Skeletal muscle tissue (tissue), 3 donors: ENCODE measurements at regions not wholly inside any gene's neighbourhood (a gene's known extent, or its start where the extent isn't known, plus 50 kb on each side); places are given as distances from the start of the nearest gene placed in this dataset.
"Not testable (repeated sequence)": the region's sequence is repeated elsewhere in the genome, so short reads cannot be mapped to it uniquely, and the experiment has no call there.

Source experiments
- H3K27ac ChIP-seq: one replicate; pipeline ENCODE4 v1.7.0; 2013; ENCODE audit warnings: mild to moderate bottlenecking, low read depth, low read length, inconsistent platforms
- H3K27me3 ChIP-seq, 3 donors: one replicate each; pipeline ENCODE4 v1.7.0; 2013; ENCODE audit warnings: low read length in 3 of 3; ENCODE audit not compliant: control insufficient read depth in 3 of 3, insufficient read depth in 3 of 3
- H3K36me3 ChIP-seq, 3 donors: one replicate each; pipeline ENCODE4 v1.7.0; 2013; ENCODE audit warnings: low read length in 3 of 3; ENCODE audit not compliant: control insufficient read depth in 3 of 3, insufficient read depth in 3 of 3
- H3K4me1 ChIP-seq, 3 donors: one replicate each; pipeline ENCODE4 v1.7.0; 2013; ENCODE audit warnings: low read length in 3 of 3, mild to moderate bottlenecking in 3 of 3; ENCODE audit not compliant: control insufficient read depth in 3 of 3, insufficient read depth in 3 of 3
- H3K4me3 ChIP-seq, 3 donors: one replicate each; pipeline ENCODE4 v1.7.0; 2013; ENCODE audit warnings: low read length in 3 of 3
- H3K9ac ChIP-seq, 3 donors: one replicate each; pipeline ENCODE4 v1.7.0; 2013; ENCODE audit warnings: low read length in 3 of 3, mild to moderate bottlenecking in 3 of 3, moderate library complexity in 2 of 3, low read depth in 1 of 3
- H3K9me3 ChIP-seq, 3 donors: one replicate each; pipeline ENCODE4 v1.7.0; 2013; ENCODE audit warnings: low read length in 3 of 3; ENCODE audit not compliant: control insufficient read depth in 3 of 3
- donor health status: Osteomylitis.

- Histone ChIP-seq H3K27ac (no peak overlapping the region), H3K36me3 (no peaks in the 10 kb centered on the region), H3K27me3 (no peaks in the 10 kb centered on the region), H3K9me3 (no peaks in the 10 kb centered on the region), H3K9ac (no peak overlapping the region), H3K4me3 (no peak overlapping the region), H3K4me1 (peaks cover 0 to 9% (median 5%) of the 10 kb centered on the region in 3 donors)
Measured at GRCh38 chr7:65746398-65746669, 126.5 kb upstream of the VKORC1L1 start.

DNA sequence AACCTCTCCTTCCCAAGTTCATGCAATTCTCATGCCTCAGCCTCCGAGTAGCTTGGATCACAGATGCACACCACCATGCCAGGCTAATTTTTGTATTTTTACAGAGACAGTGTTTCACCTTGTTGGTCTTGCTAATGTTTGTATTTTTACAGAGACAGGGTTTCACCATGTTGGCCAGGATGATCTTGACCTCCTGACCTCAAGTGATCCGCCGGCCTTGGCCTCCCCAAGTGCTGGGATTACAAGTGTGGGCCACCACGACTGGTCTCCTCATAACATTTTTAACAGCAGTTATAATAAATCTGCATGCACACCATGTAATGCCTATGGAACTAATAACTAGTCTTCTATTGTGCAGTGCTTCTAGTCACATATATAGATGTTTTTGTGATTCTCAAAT, 123.8 kb upstream of the VKORC1L1 start:
- no peak overlapping the region for H3K4me3 ChIP-seq
- H3K27me3 ChIP-seq = no peaks in the 10 kb centered on the region
- no peak overlapping the region for H3K9ac ChIP-seq
- no peaks in the 10 kb centered on the region for H3K36me3 ChIP-seq
- peaks cover 0 to 9% (median 8%) of the 10 kb centered on the region in 3 donors for H3K4me1 ChIP-seq
- H3K9me3 ChIP-seq = no peaks in the 10 kb centered on the region
- no peak overlapping the region for H3K27ac ChIP-seq

DNA sequence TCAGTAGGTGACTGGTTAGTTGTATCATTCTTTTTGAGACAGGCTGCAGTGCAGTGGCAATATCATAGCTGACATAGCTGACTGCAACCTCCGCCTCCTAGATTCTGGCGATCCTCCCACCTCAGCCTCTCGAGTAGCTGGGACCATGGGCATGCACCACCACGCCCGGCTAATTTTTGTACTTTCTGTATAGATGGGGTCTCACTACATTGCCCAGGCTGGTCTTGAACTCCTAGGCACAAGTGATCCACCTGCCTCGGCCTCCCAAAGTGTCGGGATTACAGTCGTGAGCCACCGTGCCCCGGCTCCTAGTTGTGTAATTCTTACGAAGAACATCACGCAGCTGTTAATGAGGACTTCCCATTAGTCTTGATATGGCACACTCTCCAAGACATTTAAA, 123.4 kb upstream of the VKORC1L1 start:
- H3K4me1 ChIP-seq = peaks cover 0 to 9% (median 8%) of the 10 kb centered on the region in 3 donors
- no peaks in the 10 kb centered on the region for H3K9me3 ChIP-seq
- no peak overlapping the region for H3K27ac ChIP-seq
- H3K36me3 ChIP-seq = no peaks in the 10 kb centered on the region
- H3K27me3 ChIP-seq = no peaks in the 10 kb centered on the region
- no peak overlapping the region for H3K9ac ChIP-seq
- no peak overlapping the region for H3K4me3 ChIP-seq

DNA sequence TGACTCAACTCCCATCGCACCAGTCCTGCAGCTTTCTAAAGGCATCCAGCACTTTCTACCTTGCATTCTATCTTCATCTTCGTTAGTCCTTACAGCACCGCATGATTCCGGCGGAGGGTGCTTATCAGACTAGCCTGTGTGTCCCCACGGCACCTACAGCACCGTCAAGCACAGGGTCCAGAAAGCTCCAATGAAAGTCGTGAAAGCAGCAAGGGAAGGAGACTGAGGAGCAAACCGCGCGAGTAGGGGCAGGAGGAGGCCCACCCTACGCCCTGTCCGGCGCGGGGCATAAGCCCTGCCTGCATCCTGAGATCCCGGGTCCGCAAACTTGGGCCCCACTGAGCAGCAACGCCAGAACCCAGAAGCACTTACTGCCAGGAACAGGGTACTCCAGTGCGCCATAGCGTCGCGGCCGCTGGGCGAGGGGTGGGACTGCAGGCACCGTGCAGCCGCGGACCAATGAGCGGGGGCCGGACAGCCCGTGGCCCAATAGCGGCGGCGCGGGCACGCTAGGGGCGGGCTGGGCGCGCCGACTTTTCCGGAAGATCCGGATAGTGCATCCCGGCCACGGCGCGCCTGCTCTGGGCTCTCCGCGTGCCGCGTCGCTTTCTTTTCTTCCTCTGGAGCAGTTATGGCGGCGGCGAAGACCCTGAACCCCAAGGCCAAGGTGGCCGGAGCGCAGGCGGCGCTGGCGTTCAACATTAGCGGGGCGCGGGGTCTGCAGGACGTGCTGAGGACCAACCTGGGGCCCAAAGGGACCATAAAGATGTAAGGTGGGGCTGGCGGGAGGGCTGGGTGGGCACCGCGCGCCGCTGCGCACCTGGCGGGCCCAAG, 122.1 kb upstream of the VKORC1L1 start:
- Histone ChIP-seq H3K27ac (peak overlapping the region; percentile 68), H3K4me3 (peak overlapping the region; percentile 96 to 99 (median 99)), H3K9me3 (no peaks in the 10 kb centered on the region), H3K36me3 (peaks cover 0 to 4% (median 0%) of the 10 kb centered on the region in 3 donors), H3K9ac (peak overlapping the region; percentile 89 to 95 (median 95)), H3K4me1 (peaks cover 0 to 9% (median 8%) of the 10 kb centered on the region in 3 donors), H3K27me3 (no peaks in the 10 kb centered on the region)

GRCh38 chr7:65754070-65754469, 118.8 kb upstream of the VKORC1L1 start:
- not testable (repeated sequence) for H3K4me1 ChIP-seq, H3K36me3 ChIP-seq, H3K27me3 ChIP-seq, H3K9me3 ChIP-seq, H3K27ac ChIP-seq, H3K4me3 ChIP-seq, H3K9ac ChIP-seq

- H3K9ac ChIP-seq, H3K9me3 ChIP-seq, H3K4me3 ChIP-seq, H3K27ac ChIP-seq, H3K4me1 ChIP-seq, H3K27me3 ChIP-seq: not testable (repeated sequence)
- peaks cover 2 to 19% (median 11%) of the 10 kb centered on the region in 3 donors for H3K36me3 ChIP-seq
Measured at GRCh38 chr7:65758991-65759390, 113.9 kb upstream of the VKORC1L1 start.

GRCh38 chr7:65762712-65763111, 110.2 kb upstream of the VKORC1L1 start:
- H3K4me3 ChIP-seq, H3K9me3 ChIP-seq, H3K9ac ChIP-seq, H3K27me3 ChIP-seq, H3K4me1 ChIP-seq, H3K27ac ChIP-seq: not testable (repeated sequence)
- H3K36me3 ChIP-seq = peaks cover 2 to 15% (median 13%) of the 10 kb centered on the region in 3 donors

DNA sequence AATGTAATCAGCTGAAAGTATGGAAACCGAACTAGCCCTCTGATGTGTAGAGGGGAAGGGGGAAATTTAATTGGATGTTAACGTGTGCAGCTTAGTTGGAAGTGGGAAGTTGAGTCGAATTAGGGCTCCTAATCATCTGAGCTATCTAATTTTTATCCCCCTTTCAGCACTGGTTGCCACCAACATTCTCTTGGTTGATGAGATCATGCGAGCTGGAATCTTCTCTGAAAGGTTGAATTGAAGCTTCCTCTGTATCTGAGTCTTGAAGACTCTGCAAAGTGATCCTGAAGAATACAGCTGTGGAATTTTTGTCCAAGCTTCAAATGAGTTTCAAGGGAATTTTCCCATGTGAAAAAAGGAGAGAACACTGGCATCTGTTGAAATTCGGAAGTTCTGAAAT, 109.8 kb upstream of the VKORC1L1 start:
- peaks cover 2 to 15% (median 13%) of the 10 kb centered on the region in 3 donors for H3K36me3 ChIP-seq
- H3K27me3 ChIP-seq, H3K9ac ChIP-seq, H3K4me3 ChIP-seq, H3K4me1 ChIP-seq, H3K27ac ChIP-seq, H3K9me3 ChIP-seq: not testable (repeated sequence)

DNA sequence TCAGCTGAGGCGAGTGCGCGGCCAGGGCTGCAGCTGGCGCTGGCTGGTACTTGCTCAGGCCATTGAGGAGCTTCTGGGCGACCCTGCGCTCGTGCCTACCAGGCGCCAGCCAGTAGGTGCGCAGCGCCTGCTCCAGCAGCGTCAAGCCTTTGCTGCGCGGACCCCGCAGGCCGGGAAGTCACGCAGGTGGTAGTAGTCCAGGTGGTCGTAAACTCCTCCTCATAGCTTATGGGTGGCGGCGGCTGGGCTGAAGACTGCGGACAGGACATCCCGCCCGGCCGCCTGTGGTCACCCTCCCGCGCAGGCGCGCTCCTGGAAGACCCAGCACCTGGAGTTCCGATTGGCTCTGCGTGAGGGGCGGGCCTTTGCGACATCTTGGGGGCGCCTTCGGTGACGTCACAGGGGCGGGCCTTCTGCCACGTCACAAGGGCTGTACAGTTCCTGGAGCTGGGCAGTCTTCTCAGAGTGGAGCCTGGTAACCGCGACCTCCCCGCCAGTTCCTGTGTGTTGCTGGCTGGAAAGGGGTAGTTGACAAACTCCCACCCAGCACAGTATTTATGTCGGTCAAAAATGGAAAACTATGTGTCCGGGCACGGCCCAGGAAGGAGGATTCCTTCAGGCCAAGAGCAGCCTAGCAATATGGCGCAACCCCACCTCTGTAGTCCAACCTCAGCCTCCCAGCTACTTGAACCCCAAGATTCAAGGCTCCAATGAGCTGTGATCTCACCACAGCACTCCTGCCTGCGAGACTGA, 102.2 kb upstream of the VKORC1L1 start:
- not testable (repeated sequence) for H3K4me1 ChIP-seq, H3K27me3 ChIP-seq, H3K9me3 ChIP-seq, H3K36me3 ChIP-seq
- H3K4me3 ChIP-seq = peak overlapping the region; percentile 91 to 96 (median 94)
- peak overlapping the region; percentile 89 for H3K27ac ChIP-seq
- peak overlapping the region; percentile 85 to 91 (median 90) for H3K9ac ChIP-seq

DNA sequence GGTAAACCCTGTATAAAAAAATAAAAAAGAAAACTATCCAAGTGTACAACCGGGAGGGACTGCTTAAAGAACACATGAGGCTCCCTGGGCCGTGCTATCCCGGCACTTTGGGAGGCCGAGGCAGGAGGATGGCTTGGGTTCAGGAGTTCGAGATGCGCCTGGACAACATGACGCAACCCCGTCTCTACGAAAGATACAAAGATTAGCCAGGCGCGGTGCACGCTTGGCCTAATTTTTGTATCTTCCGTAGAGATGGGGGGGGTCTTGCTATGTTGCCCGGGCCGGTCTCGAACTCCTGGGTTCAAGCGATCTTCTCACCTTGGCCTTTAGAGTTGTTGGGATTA, 101.7 kb upstream of the VKORC1L1 start:
- Histone ChIP-seq H3K9ac (peak overlapping the region; percentile 56 to 91 (median 69)), H3K27ac (peak overlapping the region; percentile 89), H3K4me3 (peak overlapping the region; percentile 73 to 96 (median 91))
- H3K27me3 ChIP-seq, H3K36me3 ChIP-seq, H3K4me1 ChIP-seq, H3K9me3 ChIP-seq: not testable (repeated sequence)
